HEK293 (cell line): ENCODE measurements at regions not wholly inside any gene's neighbourhood (a gene's known extent, or its start where the extent isn't known, plus 50 kb on each side); places are given as distances from the start of the nearest gene placed in this dataset.
A peak's percentile ranks its signal among the peaks of the same experiment; 100 is the strongest.

Experiments
- HOXA7 ChIP-seq: sonication (generic); formaldehyde crosslinking; IDR thresholded peaks from 2 replicates; pipeline ENCODE4 v1.8.1; 2022; ENCODE audit warnings: missing genetic modification reagents, borderline replicate concordance
- HOXD13 ChIP-seq: sonication (generic); formaldehyde crosslinking; IDR thresholded peaks from 2 replicates; pipeline ENCODE4 v1.8.0; 2022; ENCODE audit warnings: missing genetic modification reagents, borderline replicate concordance
- SCRT1 ChIP-seq: fragments of 450-650 bp; formaldehyde crosslinking; IDR thresholded peaks from 2 replicates; pipeline ENCODE4 v1.5.1; 2016; ENCODE audit warnings: missing biosample characterization, missing genetic modification characterization, borderline replicate concordance
- SP2 ChIP-seq: fragments of 450-650 bp; formaldehyde crosslinking; IDR thresholded peaks from 2 replicates; pipeline ENCODE4 v1.5.1; 2016; ENCODE audit warnings: missing biosample characterization, missing genetic modification characterization
- SP3 ChIP-seq: fragments of 450-650 bp; formaldehyde crosslinking; IDR thresholded peaks from 2 replicates; pipeline ENCODE4 v1.5.1; 2016; ENCODE audit warnings: missing biosample characterization, missing genetic modification characterization
- WT1 ChIP-seq: fragments of 450-650 bp; formaldehyde crosslinking; IDR thresholded peaks from 2 replicates; pipeline ENCODE4 v1.5.1; 2016; ENCODE audit warnings: missing biosample characterization, missing genetic modification characterization
- YY2 ChIP-seq: fragments of 450-650 bp; formaldehyde crosslinking; IDR thresholded peaks from 2 replicates; pipeline ENCODE4 v1.5.1; 2016; ENCODE audit warnings: missing biosample characterization, missing genetic modification characterization
- ZBTB20 ChIP-seq: fragments of 450-650 bp; formaldehyde crosslinking; IDR thresholded peaks from 2 replicates; pipeline ENCODE4 v1.5.1; 2016; ENCODE audit warnings: missing biosample characterization, missing genetic modification characterization
- ZNF10 ChIP-seq: fragments of 450-650 bp; formaldehyde crosslinking; IDR thresholded peaks from 2 replicates; pipeline ENCODE4 v1.5.1; 2017; ENCODE audit warnings: missing biosample characterization, missing genetic modification characterization
- ZNF138 ChIP-seq: fragments of 450-650 bp; formaldehyde crosslinking; IDR thresholded peaks from 2 replicates; pipeline ENCODE4 v1.5.1; 2016; ENCODE audit warnings: missing biosample characterization, missing genetic modification characterization, borderline replicate concordance
- ZNF155 ChIP-seq: fragments of 450-650 bp; formaldehyde crosslinking; IDR thresholded peaks from 2 replicates; pipeline ENCODE4 v1.5.1; 2016; ENCODE audit warnings: missing biosample characterization, missing genetic modification characterization
- ZNF157 ChIP-seq: fragments of 450-650 bp; formaldehyde crosslinking; IDR thresholded peaks from 2 replicates; pipeline ENCODE4 v1.5.1; 2016; ENCODE audit warnings: missing biosample characterization, missing genetic modification characterization
- ZNF211 ChIP-seq: fragments of 450-650 bp; formaldehyde crosslinking; IDR thresholded peaks from 2 replicates; pipeline ENCODE4 v1.5.1; 2016; ENCODE audit warnings: low read depth, missing biosample characterization, missing genetic modification characterization
- ZNF335 ChIP-seq: fragments of 450-650 bp; formaldehyde crosslinking; conservative IDR thresholded peaks from 2 replicates; pipeline ENCODE4 v1.5.1; 2016; ENCODE audit warnings: missing biosample characterization, missing genetic modification characterization
- ZNF362 ChIP-seq: fragments of 450-650 bp; formaldehyde crosslinking; IDR thresholded peaks from 2 replicates; pipeline ENCODE4 v1.5.1; 2016; ENCODE audit warnings: missing biosample characterization, missing genetic modification characterization
- ZNF366 ChIP-seq: fragments of 450-650 bp; formaldehyde crosslinking; conservative IDR thresholded peaks from 2 replicates; pipeline ENCODE4 v1.5.1; 2016; ENCODE audit warnings: missing biosample characterization, missing genetic modification characterization
- ZNF426 ChIP-seq: fragments of 450-650 bp; formaldehyde crosslinking; IDR thresholded peaks from 2 replicates; pipeline ENCODE4 v1.5.1; 2017; ENCODE audit warnings: missing biosample characterization, missing genetic modification characterization, mild to moderate bottlenecking, inconsistent platforms, moderate library complexity
- ZNF571 ChIP-seq: fragments of 450-650 bp; formaldehyde crosslinking; IDR thresholded peaks from 2 replicates; pipeline ENCODE4 v1.5.0; 2017; ENCODE audit warnings: missing biosample characterization, missing genetic modification characterization
- ZNF654 ChIP-seq: fragments of 450-650 bp; formaldehyde crosslinking; IDR thresholded peaks from 2 replicates; pipeline ENCODE4 v1.5.1; 2016; ENCODE audit warnings: low read depth, missing biosample characterization, missing genetic modification characterization
- ZNF660 ChIP-seq: fragments of 450-650 bp; IDR thresholded peaks from 2 replicates; pipeline ENCODE4 v1.5.1; 2018; ENCODE audit warnings: missing biosample characterization, mild to moderate bottlenecking, missing genetic modification characterization
- ZNF776 ChIP-seq: fragments of 450-650 bp; formaldehyde crosslinking; IDR thresholded peaks from 2 replicates; pipeline ENCODE4 v1.5.0; 2017; ENCODE audit warnings: missing biosample characterization, missing genetic modification characterization, borderline replicate concordance
- ZNF830 ChIP-seq: fragments of 450-650 bp; IDR thresholded peaks from 2 replicates; pipeline ENCODE4 v1.5.0; 2018; ENCODE audit warnings: missing biosample characterization, missing genetic modification characterization, low read depth, mild to moderate bottlenecking, moderate library complexity
- TF ChIP-seq, protein P1 (sequence below): fragments of 450-650 bp; formaldehyde crosslinking; IDR thresholded peaks from 2 replicates; pipeline ENCODE4 v1.5.1; 2016; ENCODE audit warnings: missing biosample characterization, missing genetic modification characterization
- TF ChIP-seq, protein P2 (sequence below): fragments of 450-650 bp; formaldehyde crosslinking; IDR thresholded peaks from 2 replicates; pipeline ENCODE4 v1.5.1; 2016; ENCODE audit warnings: missing biosample characterization, missing genetic modification characterization
- TF ChIP-seq, protein P3 (sequence below): fragments of 450-650 bp; formaldehyde crosslinking; IDR thresholded peaks from 2 replicates; pipeline ENCODE4 v1.5.1; 2017; ENCODE audit warnings: missing biosample characterization, missing genetic modification characterization
- TF ChIP-seq, protein P4 (sequence below): fragments of 450-650 bp; formaldehyde crosslinking; conservative IDR thresholded peaks from 2 replicates; pipeline ENCODE4 v1.5.1; 2016; ENCODE audit warnings: low read depth, missing biosample characterization, missing genetic modification characterization

DNA sequence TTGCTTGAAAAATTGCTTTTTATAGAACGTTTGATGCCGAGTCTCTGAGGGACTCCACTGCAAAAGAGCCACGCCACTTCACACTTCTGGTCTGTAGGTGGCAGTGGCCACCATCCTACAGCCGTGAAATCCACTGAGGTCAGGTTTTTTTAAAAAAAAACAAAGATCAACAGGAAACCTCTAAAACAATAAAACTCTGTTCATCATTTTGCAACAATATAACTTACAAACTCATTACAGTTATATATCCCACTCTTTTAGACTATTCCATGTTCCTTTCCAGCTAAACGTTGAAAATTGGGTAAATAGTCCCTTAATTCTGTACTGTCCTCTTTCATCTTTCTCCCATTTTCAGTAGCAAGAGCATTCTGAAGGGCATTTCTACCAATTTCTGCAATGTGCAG, 64.6 kb upstream of the FMN2 start (continued):
- TF ChIP-seq ZNF335 (tag by site-specific recombination) (no peak), ZNF660 (tag by site-specific recombination) (peak; percentile 63; the same call in 1 of the 2 replicates), WT1 (tag by site-specific recombination) (no peak), ZNF155 (tag by site-specific recombination) (no peak), ZNF138 (tag by site-specific recombination) (no peak), ZNF426 (no peak), ZNF830 (no peak), ZNF362 (peak; percentile 100), ZNF654 (tag by site-specific recombination) (peak; percentile 95), YY2 (no peak), ZNF211 (no peak), SP2 (tag by site-specific recombination) (no peak), ZBTB20 (tag by site-specific recombination) (no peak), SCRT1 (tag by site-specific recombination) (peak; percentile 56), ZNF366 (tag by site-specific recombination) (no peak), HOXA7 (CRISPR knock-in tag) (no peak), HOXD13 (CRISPR knock-in tag) (no peak), ZNF571 (tag by site-specific recombination) (no peak), ZNF10 (tag by site-specific recombination) (no peak), SP3 (tag by site-specific recombination) (no peak), ZNF157 (tag by site-specific recombination) (no peak), ZNF776 (tag by site-specific recombination) (no peak)
- TF ChIP-seq, protein P1, sequence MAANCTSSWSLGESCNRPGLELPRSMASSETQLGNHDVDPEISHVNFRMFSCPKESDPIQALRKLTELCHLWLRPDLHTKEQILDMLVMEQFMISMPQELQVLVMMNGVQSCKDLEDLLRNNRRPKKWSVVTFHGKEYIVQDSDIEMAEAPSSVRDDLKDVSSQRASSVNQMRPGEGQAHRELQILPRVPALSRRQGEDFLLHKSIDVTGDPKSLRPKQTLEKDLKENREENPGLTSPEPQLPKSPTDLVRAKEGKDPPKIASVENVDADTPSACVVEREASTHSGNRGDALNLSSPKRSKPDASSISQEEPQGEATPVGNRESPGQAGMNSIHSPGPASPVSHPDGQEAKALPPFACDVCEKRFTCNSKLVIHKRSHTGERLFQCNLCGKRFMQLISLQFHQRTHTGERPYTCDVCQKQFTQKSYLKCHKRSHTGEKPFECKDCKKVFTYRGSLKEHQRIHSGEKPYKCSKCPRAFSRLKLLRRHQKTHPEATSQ (tag by site-specific recombination), result no peak
- TF ChIP-seq, protein P2, sequence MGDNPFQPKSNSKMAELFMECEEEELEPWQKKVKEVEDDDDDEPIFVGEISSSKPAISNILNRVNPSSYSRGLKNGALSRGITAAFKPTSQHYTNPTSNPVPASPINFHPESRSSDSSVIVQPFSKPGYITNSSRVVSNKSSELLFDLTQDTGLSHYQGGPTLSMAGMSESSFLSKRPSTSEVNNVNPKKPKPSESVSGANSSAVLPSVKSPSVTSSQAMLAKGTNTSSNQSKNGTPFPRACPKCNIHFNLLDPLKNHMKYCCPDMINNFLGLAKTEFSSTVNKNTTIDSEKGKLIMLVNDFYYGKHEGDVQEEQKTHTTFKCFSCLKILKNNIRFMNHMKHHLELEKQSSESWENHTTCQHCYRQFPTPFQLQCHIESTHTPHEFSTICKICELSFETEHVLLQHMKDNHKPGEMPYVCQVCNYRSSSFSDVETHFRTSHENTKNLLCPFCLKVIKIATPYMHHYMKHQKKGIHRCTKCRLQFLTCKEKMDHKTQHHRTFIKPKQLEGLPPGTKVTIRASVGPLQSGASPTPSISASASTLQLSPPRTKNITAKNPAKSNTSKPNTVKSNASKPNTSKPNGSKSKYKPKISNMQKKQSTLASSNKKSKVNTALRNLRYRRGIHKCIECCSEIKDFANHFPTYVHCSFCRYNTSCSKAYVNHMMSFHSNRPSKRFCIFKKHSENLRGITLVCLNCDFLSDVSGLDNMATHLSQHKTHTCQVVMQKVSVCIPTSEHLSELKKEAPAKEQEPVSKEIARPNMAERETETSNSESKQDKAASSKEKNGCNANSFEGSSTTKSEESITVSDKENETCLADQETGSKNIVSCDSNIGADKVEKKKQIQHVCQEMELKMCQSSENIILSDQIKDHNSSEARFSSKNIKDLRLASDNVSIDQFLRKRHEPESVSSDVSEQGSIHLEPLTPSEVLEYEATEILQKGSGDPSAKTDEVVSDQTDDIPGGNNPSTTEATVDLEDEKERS, result no peak
- TF ChIP-seq, protein P3, sequence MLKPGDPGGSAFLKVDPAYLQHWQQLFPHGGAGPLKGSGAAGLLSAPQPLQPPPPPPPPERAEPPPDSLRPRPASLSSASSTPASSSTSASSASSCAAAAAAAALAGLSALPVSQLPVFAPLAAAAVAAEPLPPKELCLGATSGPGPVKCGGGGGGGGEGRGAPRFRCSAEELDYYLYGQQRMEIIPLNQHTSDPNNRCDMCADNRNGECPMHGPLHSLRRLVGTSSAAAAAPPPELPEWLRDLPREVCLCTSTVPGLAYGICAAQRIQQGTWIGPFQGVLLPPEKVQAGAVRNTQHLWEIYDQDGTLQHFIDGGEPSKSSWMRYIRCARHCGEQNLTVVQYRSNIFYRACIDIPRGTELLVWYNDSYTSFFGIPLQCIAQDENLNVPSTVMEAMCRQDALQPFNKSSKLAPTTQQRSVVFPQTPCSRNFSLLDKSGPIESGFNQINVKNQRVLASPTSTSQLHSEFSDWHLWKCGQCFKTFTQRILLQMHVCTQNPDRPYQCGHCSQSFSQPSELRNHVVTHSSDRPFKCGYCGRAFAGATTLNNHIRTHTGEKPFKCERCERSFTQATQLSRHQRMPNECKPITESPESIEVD (tag by site-specific recombination), result peak; percentile 22; the same call in 1 of the 2 replicates
- TF ChIP-seq, protein P4, sequence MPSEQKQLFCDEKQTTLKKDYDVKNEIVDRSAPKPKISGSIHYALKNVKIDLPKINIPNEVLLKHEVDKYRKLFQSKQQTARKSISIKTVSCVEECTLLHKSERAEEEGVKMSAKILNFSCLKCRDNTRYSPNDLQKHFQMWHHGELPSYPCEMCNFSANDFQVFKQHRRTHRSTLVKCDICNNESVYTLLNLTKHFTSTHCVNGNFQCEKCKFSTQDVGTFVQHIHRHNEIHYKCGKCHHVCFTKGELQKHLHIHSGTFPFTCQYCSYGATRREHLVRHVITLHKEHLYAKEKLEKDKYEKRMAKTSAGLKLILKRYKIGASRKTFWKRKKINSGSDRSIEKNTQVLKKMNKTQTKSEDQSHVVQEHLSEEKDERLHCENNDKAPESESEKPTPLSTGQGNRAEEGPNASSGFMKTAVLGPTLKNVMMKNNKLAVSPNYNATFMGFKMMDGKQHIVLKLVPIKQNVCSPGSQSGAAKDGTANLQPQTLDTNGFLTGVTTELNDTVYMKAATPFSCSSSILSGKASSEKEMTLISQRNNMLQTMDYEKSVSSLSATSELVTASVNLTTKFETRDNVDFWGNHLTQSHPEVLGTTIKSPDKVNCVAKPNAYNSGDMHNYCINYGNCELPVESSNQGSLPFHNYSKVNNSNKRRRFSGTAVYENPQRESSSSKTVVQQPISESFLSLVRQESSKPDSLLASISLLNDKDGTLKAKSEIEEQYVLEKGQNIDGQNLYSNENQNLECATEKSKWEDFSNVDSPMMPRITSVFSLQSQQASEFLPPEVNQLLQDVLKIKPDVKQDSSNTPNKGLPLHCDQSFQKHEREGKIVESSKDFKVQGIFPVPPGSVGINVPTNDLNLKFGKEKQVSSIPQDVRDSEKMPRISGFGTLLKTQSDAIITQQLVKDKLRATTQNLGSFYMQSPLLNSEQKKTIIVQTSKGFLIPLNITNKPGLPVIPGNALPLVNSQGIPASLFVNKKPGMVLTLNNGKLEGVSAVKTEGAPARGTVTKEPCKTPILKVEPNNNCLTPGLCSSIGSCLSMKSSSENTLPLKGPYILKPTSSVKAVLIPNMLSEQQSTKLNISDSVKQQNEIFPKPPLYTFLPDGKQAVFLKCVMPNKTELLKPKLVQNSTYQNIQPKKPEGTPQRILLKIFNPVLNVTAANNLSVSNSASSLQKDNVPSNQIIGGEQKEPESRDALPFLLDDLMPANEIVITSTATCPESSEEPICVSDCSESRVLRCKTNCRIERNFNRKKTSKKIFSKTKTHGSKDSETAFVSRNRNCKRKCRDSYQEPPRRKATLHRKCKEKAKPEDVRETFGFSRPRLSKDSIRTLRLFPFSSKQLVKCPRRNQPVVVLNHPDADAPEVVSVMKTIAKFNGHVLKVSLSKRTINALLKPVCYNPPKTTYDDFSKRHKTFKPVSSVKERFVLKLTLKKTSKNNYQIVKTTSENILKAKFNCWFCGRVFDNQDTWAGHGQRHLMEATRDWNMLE (tag by site-specific recombination), result no peak
